Liver (tissue), 8 donors: ENCODE measurements at regions not wholly inside any gene's neighbourhood (a gene's known extent, or its start where the extent isn't known, plus 50 kb on each side); places are given as distances from the start of the nearest gene placed in this dataset.
A peak's percentile ranks its signal among the peaks of the same experiment; 100 is the strongest.

Experiments used
- DNase-seq: peaks from one replicate; pipeline ENCODE4 v3.0.0-alpha.2; 2017; ENCODE audit warnings: low spot score
- H3K27ac ChIP-seq, 2 donors: one replicate each; pipeline ENCODE4 v1.7.0; 2013; ENCODE audit warnings: inconsistent platforms in 2 of 2, low read length in 2 of 2, control low read depth in 1 of 2, low read depth in 1 of 2, mild to moderate bottlenecking in 1 of 2
- H3K27me3 ChIP-seq, 4 donors: one replicate each; pipeline versions ENCODE4 v1.6.1 to v1.7.0; 2013; ENCODE audit warnings: low read length in 3 of 4, inconsistent platforms in 1 of 4, mild to moderate bottlenecking in 1 of 4, moderate library complexity in 1 of 4; ENCODE audit not compliant: control insufficient read depth in 4 of 4, insufficient read depth in 4 of 4
- H3K36me3 ChIP-seq, 4 donors: one replicate each; pipeline versions ENCODE4 v1.6.1 to v1.7.0; 2013; ENCODE audit warnings: low read length in 3 of 4, mild to moderate bottlenecking in 3 of 4, low read depth in 1 of 4, moderate library complexity in 1 of 4; ENCODE audit not compliant: control insufficient read depth in 4 of 4, insufficient read depth in 3 of 4
- H3K4me1 ChIP-seq, 4 donors: one replicate each; pipeline versions ENCODE4 v1.6.1 to v1.7.0; 2013; ENCODE audit warnings: low read length in 3 of 4, mild to moderate bottlenecking in 3 of 4, moderate library complexity in 1 of 4; ENCODE audit not compliant: control insufficient read depth in 4 of 4, insufficient read depth in 4 of 4
- H3K4me3 ChIP-seq, 3 donors: one replicate each; pipeline versions ENCODE4 v1.6.1 to v1.7.0; 2013; ENCODE audit warnings: low read length in 3 of 3, control low read depth in 1 of 3, low read depth in 1 of 3, mild to moderate bottlenecking in 1 of 3
- H3K9ac ChIP-seq, 2 donors: one replicate each; pipeline ENCODE4 v1.7.0; 2013; ENCODE audit warnings: low read length in 2 of 2, mild to moderate bottlenecking in 2 of 2, moderate library complexity in 2 of 2, control low read depth in 1 of 2, low read depth in 1 of 2
- H3K9me3 ChIP-seq, 4 donors: one replicate each; pipeline versions ENCODE4 v1.6.1 to v1.7.0; 2013; ENCODE audit warnings: low read length in 3 of 4; ENCODE audit not compliant: control insufficient read depth in 4 of 4
- EGR1 ChIP-seq, 2 donors: IDR thresholded peaks; 2 replicates each; pipeline ENCODE4 v1.6.1; 2016 to 2018; ENCODE audit warnings: antibody characterized with exemption in 2 of 2, low read depth in 2 of 2
- FOXA1 ChIP-seq: IDR thresholded peaks from 2 replicates; pipeline ENCODE4 v1.6.1; 2016; ENCODE audit warnings: antibody characterized with exemption
- FOXA2 ChIP-seq: IDR thresholded peaks from 2 replicates; pipeline ENCODE4 v1.6.1; 2016; ENCODE audit warnings: antibody characterized with exemption
- GABPA ChIP-seq, 2 donors: IDR thresholded peaks in 1 of 2; conservative IDR thresholded peaks in 1 of 2; 2 replicates each; pipeline ENCODE4 v1.6.1; 2016; ENCODE audit warnings: antibody characterized with exemption in 2 of 2, mild to moderate bottlenecking in 1 of 2, moderate library complexity in 1 of 2
- HNF4A ChIP-seq, 2 donors: conservative IDR thresholded peaks; 2 replicates each; pipeline ENCODE4 v1.6.1; 2016; ENCODE audit warnings: antibody characterized with exemption in 2 of 2, mild to moderate bottlenecking in 2 of 2
- HNF4G ChIP-seq: IDR thresholded peaks from 2 replicates; pipeline ENCODE4 v1.6.1; 2016; ENCODE audit warnings: antibody characterized with exemption
- JUND ChIP-seq, 2 donors: IDR thresholded peaks; 2 replicates each; pipeline ENCODE4 v1.6.1; 2016; ENCODE audit warnings: antibody characterized with exemption in 2 of 2
- NR2F2 ChIP-seq: IDR thresholded peaks from 2 replicates; pipeline ENCODE4 v1.6.1; 2016; ENCODE audit warnings: antibody characterized with exemption
- RAD21 ChIP-seq, 2 donors: IDR thresholded peaks; 2 replicates each; pipeline ENCODE4 v1.6.1; 2016; ENCODE audit warnings: antibody characterized with exemption in 2 of 2, mild to moderate bottlenecking in 2 of 2
- REST ChIP-seq: IDR thresholded peaks from 2 replicates; pipeline ENCODE4 v1.6.1; 2016; ENCODE audit warnings: antibody characterized with exemption, mild to moderate bottlenecking
- RXRA ChIP-seq, 2 donors: IDR thresholded peaks; 2 replicates each; pipeline ENCODE4 v1.6.1; 2017 to 2018; ENCODE audit warnings: antibody characterized with exemption in 2 of 2, mild to moderate bottlenecking in 1 of 2
- SP1 ChIP-seq: IDR thresholded peaks from 2 replicates; pipeline ENCODE4 v1.6.1; 2018; ENCODE audit warnings: antibody characterized with exemption, mild to moderate bottlenecking
- TAF1 ChIP-seq: conservative IDR thresholded peaks from 2 replicates; pipeline ENCODE4 v1.6.1; 2016; ENCODE audit warnings: antibody characterized with exemption, mild to moderate bottlenecking
- YY1 ChIP-seq: IDR thresholded peaks from 2 replicates; pipeline ENCODE4 v1.6.1; 2016; ENCODE audit warnings: antibody characterized with exemption, mild to moderate bottlenecking
- WGBS: extraction: QIAGEN DNeasy Blood & Tissue Kit; methylation state at CpG from one replicate; pipeline ENCODE4 v1.1.7; 2013; 5-methylcytosine and 5-hydroxymethylcytosine counted together
- TF ChIP-seq, protein P1 (sequence below): IDR thresholded peaks from 2 replicates; pipeline ENCODE4 v1.6.1; 2016; ENCODE audit warnings: antibody characterized with exemption
- TF ChIP-seq, protein P2 (sequence below): IDR thresholded peaks from 2 replicates; pipeline ENCODE4 v1.6.1; 2016; ENCODE audit warnings: antibody characterized with exemption
- TF ChIP-seq, protein P3 (sequence below): IDR thresholded peaks from 2 replicates; pipeline ENCODE4 v1.6.1; 2016; ENCODE audit warnings: antibody characterized with exemption
- TF ChIP-seq, protein P4 (sequence below): fragments of 150-350 bp; IDR thresholded peaks from 2 replicates; pipeline ENCODE4 v1.5.1; 2017; ENCODE audit warnings: improper control_type of control experiment, low read depth, low read length; ENCODE audit not compliant: missing input control
- donor health status: healthy.
- donor health status: healthy.
- donor health status: healthy.
- donor health status: healthy.
- donor health status: healthy.

DNA sequence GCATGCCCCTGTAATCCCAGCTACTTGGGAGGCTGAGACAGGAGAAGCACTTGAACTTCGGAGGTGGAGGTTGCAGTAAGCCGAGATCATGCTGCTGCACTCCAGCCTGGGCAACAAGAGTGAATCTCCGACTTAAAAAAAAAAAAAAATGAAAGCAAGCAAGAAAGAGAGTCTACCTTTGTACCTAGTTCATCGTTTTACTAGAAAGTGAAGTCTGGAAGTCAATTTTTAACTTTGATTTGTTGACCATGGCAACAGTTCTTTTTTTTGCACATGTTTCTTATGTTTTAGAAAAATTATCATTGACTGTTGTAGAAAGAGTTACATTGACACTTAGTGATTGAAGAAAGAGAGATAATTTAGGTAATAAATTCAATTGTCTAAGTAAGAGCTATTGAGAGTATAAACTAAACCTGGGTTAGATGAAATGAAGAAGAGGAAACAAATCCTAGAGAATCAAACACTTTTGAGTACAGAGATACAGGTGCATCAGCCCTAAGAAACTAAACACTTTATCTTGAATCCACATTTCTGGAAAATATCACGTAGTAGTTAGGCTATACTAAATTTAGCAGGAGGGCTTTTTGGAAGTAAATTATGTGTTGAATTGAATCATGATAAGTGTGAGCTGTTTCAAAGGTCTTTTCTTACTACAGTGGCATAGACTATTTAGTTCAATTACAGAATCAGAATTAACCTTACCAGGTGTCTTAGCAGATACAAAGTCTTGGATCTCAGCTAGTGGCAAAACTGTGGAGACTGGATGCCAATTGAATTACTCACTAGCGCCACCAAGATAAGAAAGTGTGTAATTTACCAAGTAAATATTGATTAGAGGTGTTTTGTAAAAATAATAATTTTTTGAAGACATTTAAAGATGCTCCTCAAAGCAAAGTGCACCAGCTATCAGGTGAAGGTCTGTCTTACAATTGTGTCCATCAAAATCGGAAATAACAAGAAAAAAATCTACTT lies 303.4 kb upstream of the NRXN1 start:
- Histone ChIP-seq H3K36me3 (no peaks in the 10 kb centered on the region), H3K9ac (no peak overlapping the region), H3K4me1 (peaks cover 1 to 14% (median 5%) of the 10 kb centered on the region in 4 donors), H3K27me3 (no peaks in the 10 kb centered on the region), H3K9me3 (no peaks in the 10 kb centered on the region), H3K27ac (no peak overlapping the region), H3K4me3 (peak overlapping the region in 2 of 3 donors; percentile 29 to 31)
- no peak for DNase-seq
- TF ChIP-seq YY1 (peak; percentile 50), JUND (IDR thresholded peaks at IDR 0.05) (peak; percentile 34 to 40), GABPA (IDR thresholded peaks at IDR 0.05 in 1 of 2, conservative IDR thresholded peaks at IDR 0.05 in 1 of 2) (no peak), RXRA (IDR thresholded peaks at IDR 0.05) (peak; percentile 27 to 48), EGR1 (IDR thresholded peaks at IDR 0.05; ENCODE audit: low read depth in 2 of 2) (no peak), SP1 (peak; percentile 64), FOXA1 (no peak), REST (peak; percentile 27), RAD21 (IDR thresholded peaks at IDR 0.05) (peak; percentile 17 to 60), NR2F2 (no peak), HNF4A (conservative IDR thresholded peaks at IDR 0.05) (peak; percentile 92), HNF4G (peak; percentile 59), FOXA2 (peak; percentile 24), TAF1 (no peak)
- TF ChIP-seq, protein P1, sequence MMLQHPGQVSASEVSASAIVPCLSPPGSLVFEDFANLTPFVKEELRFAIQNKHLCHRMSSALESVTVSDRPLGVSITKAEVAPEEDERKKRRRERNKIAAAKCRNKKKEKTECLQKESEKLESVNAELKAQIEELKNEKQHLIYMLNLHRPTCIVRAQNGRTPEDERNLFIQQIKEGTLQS: no peak
- TF ChIP-seq, protein P2, sequence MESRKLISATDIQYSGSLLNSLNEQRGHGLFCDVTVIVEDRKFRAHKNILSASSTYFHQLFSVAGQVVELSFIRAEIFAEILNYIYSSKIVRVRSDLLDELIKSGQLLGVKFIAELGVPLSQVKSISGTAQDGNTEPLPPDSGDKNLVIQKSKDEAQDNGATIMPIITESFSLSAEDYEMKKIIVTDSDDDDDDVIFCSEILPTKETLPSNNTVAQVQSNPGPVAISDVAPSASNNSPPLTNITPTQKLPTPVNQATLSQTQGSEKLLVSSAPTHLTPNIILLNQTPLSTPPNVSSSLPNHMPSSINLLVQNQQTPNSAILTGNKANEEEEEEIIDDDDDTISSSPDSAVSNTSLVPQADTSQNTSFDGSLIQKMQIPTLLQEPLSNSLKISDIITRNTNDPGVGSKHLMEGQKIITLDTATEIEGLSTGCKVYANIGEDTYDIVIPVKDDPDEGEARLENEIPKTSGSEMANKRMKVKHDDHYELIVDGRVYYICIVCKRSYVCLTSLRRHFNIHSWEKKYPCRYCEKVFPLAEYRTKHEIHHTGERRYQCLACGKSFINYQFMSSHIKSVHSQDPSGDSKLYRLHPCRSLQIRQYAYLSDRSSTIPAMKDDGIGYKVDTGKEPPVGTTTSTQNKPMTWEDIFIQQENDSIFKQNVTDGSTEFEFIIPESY: no peak
- TF ChIP-seq, protein P3, sequence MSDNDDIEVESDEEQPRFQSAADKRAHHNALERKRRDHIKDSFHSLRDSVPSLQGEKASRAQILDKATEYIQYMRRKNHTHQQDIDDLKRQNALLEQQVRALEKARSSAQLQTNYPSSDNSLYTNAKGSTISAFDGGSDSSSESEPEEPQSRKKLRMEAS: peak; percentile 34
- TF ChIP-seq, protein P4, sequence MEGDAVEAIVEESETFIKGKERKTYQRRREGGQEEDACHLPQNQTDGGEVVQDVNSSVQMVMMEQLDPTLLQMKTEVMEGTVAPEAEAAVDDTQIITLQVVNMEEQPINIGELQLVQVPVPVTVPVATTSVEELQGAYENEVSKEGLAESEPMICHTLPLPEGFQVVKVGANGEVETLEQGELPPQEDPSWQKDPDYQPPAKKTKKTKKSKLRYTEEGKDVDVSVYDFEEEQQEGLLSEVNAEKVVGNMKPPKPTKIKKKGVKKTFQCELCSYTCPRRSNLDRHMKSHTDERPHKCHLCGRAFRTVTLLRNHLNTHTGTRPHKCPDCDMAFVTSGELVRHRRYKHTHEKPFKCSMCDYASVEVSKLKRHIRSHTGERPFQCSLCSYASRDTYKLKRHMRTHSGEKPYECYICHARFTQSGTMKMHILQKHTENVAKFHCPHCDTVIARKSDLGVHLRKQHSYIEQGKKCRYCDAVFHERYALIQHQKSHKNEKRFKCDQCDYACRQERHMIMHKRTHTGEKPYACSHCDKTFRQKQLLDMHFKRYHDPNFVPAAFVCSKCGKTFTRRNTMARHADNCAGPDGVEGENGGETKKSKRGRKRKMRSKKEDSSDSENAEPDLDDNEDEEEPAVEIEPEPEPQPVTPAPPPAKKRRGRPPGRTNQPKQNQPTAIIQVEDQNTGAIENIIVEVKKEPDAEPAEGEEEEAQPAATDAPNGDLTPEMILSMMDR: peak; percentile 4
- 29% methylated on average over 7 of the region's 7 CpGs for WGBS
